T1000 (cell line): ENCODE measurements at regions not wholly inside any gene's neighbourhood (a gene's known extent, or its start where the extent isn't known, plus 50 kb on each side); places are given as distances from the start of the nearest gene placed in this dataset.

Experiments used
- DNase-seq: peaks from one replicate; lab custom pipeline; 2025; ENCODE audit warnings: mixed read lengths; lab: John Stamatoyannopoulos, UW

GRCh38 chr6:8578006-8578405 lies 142.7 kb upstream of the SLC35B3 start:
- DNase-seq = no peak

DNA sequence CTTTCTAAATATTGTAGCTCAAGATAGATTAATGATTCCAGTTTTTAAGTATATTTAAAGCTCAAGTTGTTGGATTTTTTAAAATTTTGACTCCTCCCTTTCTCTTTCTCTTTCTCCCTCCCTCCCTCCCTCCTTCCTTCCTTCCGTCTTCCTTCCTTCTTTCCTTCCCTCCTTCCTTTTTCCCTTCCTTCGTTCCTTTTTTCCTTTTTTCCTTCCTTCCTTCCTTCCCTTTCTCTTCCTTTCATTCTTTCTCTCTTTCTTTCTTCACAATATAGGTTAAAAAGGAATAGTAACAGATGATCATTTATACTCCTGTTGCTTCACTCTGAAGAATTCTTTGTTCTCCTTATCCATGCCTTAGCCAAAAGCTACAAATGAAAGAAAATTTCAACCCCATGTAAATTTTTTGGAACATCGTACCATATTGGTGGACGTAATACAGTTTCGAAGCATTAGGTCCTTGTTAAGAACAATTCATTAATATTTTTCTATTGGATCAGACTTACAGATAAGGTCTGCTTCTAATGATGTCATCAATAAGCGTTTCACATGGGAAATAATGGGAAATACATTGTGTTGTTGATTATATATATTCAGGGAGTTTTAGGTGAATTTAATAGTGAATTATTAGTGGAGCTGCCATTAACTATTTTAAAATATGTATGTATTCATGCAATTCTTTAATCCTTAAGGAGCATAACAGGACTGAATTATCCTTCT lies 139.6 kb upstream of the SLC35B3 start:
- no peak for DNase-seq

DNA sequence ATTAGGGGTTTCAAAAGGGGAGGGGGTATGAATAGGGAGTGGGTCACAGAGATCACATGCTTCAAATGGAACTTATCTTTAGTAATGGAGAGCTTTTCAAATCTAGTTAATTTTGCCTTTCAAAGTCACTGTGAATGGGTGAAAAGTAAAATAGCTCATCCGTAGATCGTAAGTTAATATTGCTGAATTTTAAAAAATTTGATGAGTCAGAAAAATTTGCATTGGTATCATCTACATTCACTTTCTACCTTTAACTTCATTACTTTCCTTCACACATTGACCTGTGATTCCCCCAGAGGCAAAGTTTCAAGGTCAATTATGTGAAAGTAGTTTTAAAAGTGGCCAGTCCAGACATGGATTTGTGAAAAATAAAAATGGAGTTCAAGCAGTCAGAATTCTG lies 139.0 kb upstream of the SLC35B3 start:
- DNase-seq = no peak

DNA sequence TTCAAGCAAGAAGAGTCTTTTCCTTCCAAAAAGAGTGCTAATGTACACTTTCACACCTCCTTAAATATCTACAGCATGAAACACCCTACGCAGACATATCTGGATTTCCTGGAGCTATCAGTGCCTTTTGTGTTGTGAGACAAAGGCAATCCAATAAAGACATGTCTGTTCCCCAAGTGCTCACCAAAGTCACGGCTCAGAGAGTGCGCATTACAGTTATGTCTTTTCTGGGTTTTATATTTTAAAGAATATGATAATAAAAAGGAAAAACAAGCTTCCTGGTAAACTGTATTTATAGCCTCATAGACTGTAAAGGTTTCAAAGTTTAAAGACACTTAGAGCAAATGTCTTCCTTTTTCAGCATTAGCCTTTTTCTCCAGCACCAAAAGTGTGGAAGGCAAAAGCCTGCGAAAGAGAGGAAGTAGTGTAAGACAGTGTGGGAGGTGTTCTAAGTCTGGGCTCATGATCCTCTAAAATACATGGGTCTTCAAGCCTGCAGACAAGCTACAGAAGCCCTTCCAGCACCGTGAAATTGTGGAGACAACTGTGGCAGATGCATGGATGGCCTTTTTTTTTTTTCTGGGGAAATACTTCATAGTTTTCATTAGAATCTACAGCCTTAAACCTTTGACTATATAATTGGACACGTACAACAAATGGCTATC lies 135.0 kb upstream of the SLC35B3 start:
- DNase-seq = no peak

DNA sequence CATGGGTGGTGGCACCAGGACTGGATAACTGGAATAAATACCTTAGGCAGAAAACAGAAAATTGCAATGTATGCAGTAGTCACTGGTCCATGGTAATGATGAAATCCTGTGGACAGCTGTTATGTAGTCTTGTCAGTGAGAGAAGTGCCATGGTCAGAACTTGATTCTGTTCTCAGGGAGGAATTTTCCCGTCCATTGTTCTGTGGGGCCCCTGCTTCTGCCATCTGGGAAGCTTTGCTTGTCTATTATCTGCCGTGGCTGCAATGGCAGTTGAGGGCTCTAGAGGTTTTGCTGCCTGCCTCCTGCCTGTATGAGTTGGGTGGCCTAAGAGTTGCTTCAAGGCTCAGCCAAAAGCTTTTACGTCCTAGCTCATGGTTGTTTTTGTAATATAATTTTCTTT lies 126.8 kb upstream of the SLC35B3 start:
- DNase-seq = no peak

GRCh38 chr6:8558953-8559352 lies 123.6 kb upstream of the SLC35B3 start:
- no peak for DNase-seq

DNA sequence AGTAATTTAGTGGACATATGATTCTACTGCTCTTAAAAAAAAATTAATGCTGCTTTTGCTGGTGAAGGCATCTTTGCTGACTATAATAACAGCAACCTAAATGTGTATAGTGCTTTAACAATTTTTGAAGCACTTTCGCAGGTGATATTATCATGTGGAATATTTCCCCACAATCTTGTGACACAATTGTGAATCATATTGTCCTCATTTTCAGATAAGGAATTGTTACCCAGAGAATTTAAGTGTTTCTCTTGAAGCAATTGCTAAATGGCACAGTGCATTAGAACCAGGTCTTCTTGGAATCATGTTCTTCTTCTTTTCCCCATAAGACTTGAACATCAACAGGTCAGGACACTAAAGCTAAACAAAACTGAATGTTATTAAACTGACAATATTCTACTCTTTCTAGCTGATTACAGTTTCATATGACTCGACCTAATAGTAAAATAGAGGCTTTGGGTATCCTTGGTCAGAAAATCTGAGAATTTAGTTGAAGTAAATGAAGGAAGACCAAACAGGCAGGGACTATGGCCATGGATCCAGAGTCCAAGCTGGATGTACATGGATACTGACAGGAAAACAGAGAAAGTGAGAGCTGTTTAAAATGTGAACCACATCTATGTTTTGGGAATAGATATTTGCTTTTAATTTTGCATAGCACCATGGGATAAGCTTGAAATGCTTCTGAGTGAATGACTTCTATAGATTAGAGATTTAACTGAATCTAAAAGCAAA lies 121.8 kb upstream of the SLC35B3 start:
- no peak for DNase-seq

DNA sequence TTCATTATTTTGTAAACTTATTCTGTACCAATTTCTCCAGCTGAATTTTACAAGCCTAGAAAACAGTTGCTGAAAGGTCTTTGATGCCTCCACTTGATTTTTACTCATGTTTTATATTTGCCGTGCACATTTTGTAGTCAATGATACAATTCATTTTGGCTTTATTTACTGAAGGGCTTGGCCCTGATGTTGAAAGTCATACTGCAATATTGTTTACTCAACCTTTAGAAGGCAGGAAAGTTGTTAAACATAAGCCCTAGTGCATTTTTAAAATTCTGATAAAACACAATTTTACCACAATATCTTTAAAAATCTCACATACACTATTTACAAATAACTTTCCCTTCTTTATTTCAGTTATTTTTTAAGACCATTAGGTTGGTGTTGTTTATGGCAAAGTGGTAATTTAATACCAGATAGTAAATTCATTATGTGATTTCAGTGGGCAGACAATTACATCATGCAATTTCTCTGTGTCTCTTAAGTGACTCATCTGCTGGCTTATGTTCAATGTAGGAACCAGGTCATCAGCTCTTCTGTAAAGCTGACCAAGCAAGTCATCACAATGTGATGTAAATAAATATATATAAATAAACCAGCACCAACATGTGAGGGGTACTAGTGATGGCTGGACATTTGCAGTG lies 121.1 kb upstream of the SLC35B3 start:
- DNase-seq = no peak

DNA sequence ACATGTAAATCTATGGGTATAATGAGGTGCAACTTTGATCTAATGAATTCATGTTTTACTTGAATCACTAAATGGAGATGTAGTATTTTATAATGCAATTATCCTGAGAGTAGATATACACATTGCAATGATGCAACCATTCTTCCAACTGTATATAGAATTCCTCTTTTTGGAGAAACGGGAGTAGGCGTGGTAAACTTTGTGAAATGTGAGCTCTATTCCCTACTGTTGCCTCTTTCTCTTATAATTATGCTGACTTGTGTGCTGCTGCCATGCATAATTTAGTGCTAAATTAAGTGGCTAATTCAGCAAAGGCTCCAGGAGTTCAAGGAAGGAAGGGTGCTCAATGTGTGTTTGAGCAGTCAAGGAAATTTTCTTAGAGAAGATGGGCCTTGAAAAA lies 116.6 kb upstream of the SLC35B3 start:
- DNase-seq = no peak

GRCh38 chr6:8551386-8551785 lies 116.0 kb upstream of the SLC35B3 start:
- DNase-seq = no peak

- no peak for DNase-seq
Measured at GRCh38 chr6:8549074-8549790, 113.9 kb upstream of the SLC35B3 start.

DNA sequence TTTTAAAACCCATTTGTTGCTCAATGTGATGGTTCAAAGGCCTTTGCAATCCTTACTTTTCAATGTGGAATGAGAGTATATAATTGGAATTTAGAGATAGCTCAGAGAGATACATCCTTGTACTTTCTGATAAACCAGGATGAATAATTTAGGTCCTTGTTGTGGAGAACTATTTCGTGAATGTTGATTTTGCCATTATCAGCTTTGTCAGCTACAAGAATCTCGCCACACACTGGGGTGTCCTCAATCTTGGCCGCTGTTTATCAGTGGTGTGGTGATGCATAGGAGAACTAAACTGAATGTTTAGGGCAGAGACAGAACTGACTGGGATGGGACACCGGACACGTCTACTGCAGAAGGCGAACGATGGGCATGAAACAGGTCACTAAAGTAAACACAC lies 111.2 kb upstream of the SLC35B3 start:
- no peak for DNase-seq

DNA sequence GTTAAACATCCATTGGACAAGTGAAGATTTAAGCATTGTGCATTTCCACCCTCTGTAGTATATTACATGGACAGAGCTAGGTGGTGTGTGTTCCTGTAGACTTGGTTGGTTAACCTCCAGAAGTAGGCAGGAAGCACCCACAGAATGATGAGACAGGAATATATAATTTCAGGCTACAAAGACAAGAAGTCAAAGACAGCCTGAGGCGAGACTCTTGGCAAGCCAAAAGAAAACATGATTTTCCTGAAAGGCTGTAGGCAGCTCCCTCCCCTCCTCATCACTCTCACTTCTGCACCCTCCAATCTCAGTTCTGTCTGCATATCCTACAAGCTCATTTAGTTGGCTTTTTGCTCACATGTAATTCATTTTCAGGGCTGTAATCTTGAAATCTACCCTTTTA lies 110.0 kb upstream of the SLC35B3 start:
- DNase-seq = no peak

- no peak for DNase-seq
Measured at GRCh38 chr6:8543714-8544113, 108.4 kb upstream of the SLC35B3 start.

DNA sequence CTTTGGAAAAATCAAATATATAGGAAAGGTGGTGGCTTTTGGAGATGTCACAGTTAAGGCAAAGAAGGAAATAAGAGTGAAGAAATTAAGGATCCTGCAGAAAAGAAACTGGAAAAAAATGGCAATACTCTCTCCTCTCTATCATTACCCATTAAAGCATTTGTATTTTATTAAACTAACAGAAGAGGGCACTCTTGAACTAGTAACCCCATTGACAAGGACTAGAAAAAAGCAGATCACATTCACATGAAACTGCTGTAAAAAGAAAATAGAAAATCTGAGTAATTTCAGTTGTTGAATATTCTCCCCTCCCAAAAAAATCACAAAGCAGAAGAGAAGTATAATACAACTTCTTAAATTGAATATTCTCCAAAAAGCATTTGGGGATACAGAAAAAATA lies 104.1 kb upstream of the SLC35B3 start:
- DNase-seq = no peak

- no peak for DNase-seq
Measured at GRCh38 chr6:8536122-8536521, 100.8 kb upstream of the SLC35B3 start.

DNA sequence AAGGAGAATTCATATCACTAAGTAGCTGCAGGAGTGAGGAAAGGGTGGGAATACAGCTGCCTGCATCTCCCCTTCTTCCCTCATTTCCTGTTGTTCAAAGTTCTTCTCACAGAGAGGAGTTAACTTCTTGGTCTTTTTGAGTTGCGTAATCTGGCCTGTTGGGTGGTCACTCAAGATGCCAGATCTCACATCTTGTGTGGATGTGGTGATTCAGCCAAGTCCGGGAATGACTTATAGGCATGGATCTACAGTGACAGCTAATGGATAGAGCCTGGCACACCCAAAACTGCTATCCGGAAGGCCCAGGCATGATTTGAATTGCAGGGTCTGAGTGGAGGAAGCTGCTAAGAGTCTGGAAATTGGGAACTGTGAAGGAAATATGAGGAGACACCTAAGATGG lies 100.2 kb upstream of the SLC35B3 start:
- no peak for DNase-seq

DNA sequence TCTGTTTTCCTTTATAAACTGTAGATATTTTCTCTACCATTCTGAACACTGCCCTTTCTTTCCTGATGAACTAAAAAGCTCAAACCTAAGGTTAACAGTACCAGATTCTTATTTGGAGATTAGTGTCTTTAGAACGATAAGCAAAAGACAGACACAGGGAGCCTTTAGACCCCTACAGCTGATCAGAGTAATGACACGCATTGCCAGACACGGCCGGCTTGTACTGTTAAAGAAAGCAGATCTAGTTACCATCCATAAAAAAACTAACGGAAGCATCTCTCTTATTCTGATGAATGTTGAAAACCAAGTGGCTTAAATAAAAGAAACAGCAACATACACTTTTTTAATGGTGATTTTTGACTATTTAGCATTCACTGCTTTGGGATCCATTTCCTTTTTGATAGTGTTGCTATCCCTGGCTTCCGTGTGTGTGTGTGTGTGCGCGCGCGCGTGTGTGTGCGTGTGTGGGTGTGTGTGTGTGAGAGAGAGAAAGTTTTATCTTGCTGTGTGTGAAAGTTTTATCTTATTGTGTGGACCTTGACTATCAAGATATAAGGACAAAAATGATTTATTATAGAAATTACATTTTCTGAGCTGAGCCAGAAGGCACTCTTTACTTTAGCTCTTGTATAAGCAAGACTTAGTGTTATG lies 95.6 kb upstream of the SLC35B3 start:
- no peak for DNase-seq

DNA sequence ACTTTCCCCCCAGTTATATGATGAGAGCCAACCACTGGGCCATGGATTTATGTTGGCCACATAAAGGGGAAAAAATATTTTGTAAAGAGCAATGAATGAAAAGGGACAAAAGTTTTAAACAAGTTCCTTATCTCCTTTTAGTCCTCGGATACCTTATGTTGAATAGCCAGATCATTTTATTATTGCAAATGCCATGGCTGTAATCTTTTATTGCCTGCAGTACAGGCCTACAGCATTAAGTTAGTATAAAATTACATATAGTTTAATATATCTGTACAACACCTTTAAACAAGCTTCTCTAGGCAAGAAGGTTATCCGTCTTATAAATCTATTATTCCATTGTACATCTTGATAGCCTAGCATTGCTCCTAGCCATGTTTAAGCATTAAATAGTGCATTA lies 93.9 kb upstream of the SLC35B3 start:
- DNase-seq = no peak

- DNase-seq = no peak
Measured at GRCh38 chr6:8527818-8528217, 92.5 kb upstream of the SLC35B3 start.

- no peak for DNase-seq
Measured at GRCh38 chr6:8526624-8527023, 91.3 kb upstream of the SLC35B3 start.

DNA sequence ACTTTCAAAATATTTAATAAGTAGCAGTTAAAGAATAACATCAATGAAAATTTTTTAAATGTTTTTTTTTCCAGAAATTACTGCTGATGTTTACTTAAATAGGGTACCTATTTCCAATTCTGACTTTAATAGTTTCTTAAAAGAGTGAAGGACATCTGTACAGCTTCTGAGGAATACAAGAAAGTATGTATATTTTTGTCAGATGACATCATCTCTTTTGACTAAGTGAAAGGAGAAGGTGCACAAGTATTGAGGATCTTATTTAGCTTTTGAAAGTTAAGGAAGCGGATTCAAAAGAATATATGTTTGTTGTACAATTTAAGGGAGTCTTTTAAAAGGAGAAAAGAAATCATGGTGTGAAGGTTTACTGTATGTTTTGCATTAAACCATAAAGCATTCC lies 90.0 kb upstream of the SLC35B3 start:
- DNase-seq = no peak
